Neural progenitor cell (in vitro differentiated cells): ENCODE measurements at regions not wholly inside any gene's neighbourhood (a gene's known extent, or its start where the extent isn't known, plus 50 kb on each side); places are given as distances from the start of the nearest gene placed in this dataset.

Experiments used
- EZH2 ChIP-seq: fragments of 200-600 bp; sonication (generic); IDR thresholded peaks from 2 replicates; pipeline ENCODE4 v1.6.1; 2017; ENCODE audit warnings: antibody characterized with exemption, mild to moderate bottlenecking, moderate library complexity
- EZH2phosphoT487 ChIP-seq: fragments of 200-600 bp; sonication (generic); IDR thresholded peaks from 2 replicates; pipeline ENCODE4 v1.6.1; 2017; ENCODE audit warnings: antibody characterized with exemption
- TF ChIP-seq, protein P1 (sequence below): fragments of 200-600 bp; sonication (generic); IDR thresholded peaks from 2 replicates; pipeline ENCODE4 v1.5.1; 2017; ENCODE audit warnings: antibody characterized with exemption, mild to moderate bottlenecking

DNA sequence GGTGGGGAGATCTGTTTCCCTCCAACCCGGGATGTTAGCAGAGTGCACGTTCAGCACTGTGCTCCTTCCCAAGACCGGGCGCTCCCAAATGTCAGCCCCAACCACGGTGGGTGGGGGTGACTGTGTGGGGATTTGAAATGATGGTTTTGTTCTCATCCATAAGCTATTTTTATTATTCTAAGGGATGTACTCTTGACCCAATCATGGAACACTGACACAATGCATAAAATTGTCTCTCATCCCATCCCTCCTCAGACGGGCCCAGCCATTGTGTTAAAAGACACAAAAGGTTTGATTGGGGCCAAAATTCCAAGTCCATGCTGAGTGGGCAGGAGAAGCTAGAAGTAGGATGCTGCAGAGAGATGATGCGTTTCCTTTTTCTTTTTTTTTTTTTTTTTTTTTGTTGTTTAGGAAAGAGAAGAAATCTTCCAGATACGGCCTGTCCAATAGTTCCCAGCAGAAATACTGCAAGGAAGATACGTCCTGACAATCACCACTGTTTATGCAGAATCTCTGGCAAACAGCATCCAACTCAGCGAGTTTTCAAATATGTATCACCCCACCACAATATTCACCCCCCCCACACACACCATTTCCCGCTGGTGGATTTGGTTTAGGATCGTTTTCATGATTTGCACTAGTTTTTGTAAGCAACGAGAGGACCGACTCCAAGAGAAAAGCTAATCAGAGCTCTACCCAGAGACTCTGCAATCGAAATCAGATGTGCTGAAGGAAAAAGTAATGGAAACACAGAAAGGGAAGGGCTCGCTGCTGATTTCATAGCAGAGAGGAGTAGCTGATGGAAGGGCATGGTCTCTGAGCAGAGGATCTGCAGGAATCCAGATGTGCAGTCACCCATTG is 163.5 kb upstream of the DYNLRB2 start:
- TF ChIP-seq, protein P1, sequence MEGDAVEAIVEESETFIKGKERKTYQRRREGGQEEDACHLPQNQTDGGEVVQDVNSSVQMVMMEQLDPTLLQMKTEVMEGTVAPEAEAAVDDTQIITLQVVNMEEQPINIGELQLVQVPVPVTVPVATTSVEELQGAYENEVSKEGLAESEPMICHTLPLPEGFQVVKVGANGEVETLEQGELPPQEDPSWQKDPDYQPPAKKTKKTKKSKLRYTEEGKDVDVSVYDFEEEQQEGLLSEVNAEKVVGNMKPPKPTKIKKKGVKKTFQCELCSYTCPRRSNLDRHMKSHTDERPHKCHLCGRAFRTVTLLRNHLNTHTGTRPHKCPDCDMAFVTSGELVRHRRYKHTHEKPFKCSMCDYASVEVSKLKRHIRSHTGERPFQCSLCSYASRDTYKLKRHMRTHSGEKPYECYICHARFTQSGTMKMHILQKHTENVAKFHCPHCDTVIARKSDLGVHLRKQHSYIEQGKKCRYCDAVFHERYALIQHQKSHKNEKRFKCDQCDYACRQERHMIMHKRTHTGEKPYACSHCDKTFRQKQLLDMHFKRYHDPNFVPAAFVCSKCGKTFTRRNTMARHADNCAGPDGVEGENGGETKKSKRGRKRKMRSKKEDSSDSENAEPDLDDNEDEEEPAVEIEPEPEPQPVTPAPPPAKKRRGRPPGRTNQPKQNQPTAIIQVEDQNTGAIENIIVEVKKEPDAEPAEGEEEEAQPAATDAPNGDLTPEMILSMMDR: no peak
- no peak for TF ChIP-seq EZH2
- no peak for TF ChIP-seq EZH2phosphoT487
